H9 (cell line): ENCODE measurements at regions not wholly inside any gene's neighbourhood (a gene's known extent, or its start where the extent isn't known, plus 50 kb on each side); places are given as distances from the start of the nearest gene placed in this dataset.

Source experiments
- DNase-seq: peaks from one replicate; pipeline ENCODE4 v3.0.0-alpha.2; 2017
- H2AFZ ChIP-seq: one replicate; pipeline ENCODE4 v1.6.1; 2013; ENCODE audit warnings: mild to moderate bottlenecking, low read length, control low read depth, moderate library complexity
- H2AK5ac ChIP-seq: 2 replicates; pipeline ENCODE4 v1.6.1; 2013; ENCODE audit warnings: low read length, control low read depth, mixed read lengths; ENCODE audit not compliant: insufficient read length
- H2BK120ac ChIP-seq: one replicate; pipeline ENCODE4 v1.6.1; 2013; ENCODE audit warnings: low read depth, mild to moderate bottlenecking, low read length, control low read depth, inconsistent platforms; ENCODE audit not compliant: poor library complexity, severe bottlenecking
- H2BK12ac ChIP-seq: 2 replicates; pipeline ENCODE4 v1.6.1; 2013; ENCODE audit warnings: low read length, control low read depth, mixed read lengths, low read depth; ENCODE audit not compliant: insufficient read length
- H2BK15ac ChIP-seq: 2 replicates; pipeline ENCODE4 v1.6.1; 2013; ENCODE audit warnings: low read depth, low read length, control low read depth
- H2BK20ac ChIP-seq: one replicate; pipeline ENCODE4 v1.6.1; 2013; ENCODE audit warnings: low read depth, mild to moderate bottlenecking, low read length, control low read depth, inconsistent platforms; ENCODE audit not compliant: poor library complexity, severe bottlenecking
- H2BK5ac ChIP-seq: 2 replicates; pipeline ENCODE4 v1.6.1; 2013; ENCODE audit warnings: low read length, control low read depth, mixed read lengths; ENCODE audit not compliant: insufficient read length
- H3K14ac ChIP-seq: 2 replicates; pipeline ENCODE4 v1.6.1; 2013; ENCODE audit warnings: low read length, control low read depth; ENCODE audit not compliant: insufficient read depth
- H3K18ac ChIP-seq: 2 replicates; pipeline ENCODE4 v1.6.1; 2013; ENCODE audit warnings: low read depth, mild to moderate bottlenecking, mixed read lengths, low read length, control low read depth; ENCODE audit not compliant: insufficient read length
- H3K23ac ChIP-seq: 2 replicates; pipeline ENCODE4 v1.6.1; 2013; ENCODE audit warnings: low read length, control low read depth, mixed read lengths, low read depth; ENCODE audit not compliant: insufficient read length
- H3K23me2 ChIP-seq: 2 replicates; pipeline ENCODE4 v1.6.1; 2013; ENCODE audit warnings: low read depth, mild to moderate bottlenecking, mixed read lengths, low read length, control low read depth; ENCODE audit not compliant: insufficient read length, poor library complexity, severe bottlenecking
- H3K27ac ChIP-seq: 2 replicates; pipeline ENCODE4 v1.5.1; 2013; ENCODE audit warnings: low read length, control low read depth, mixed read lengths, low read depth; ENCODE audit not compliant: insufficient read length
- H3K27me3 ChIP-seq: 2 replicates; pipeline ENCODE4 v1.6.1; 2013; ENCODE audit warnings: low read length, control low read depth, inconsistent platforms; ENCODE audit not compliant: insufficient read depth
- H3K4ac ChIP-seq: 2 replicates; pipeline ENCODE4 v1.6.1; 2013; ENCODE audit warnings: low read depth, mild to moderate bottlenecking, control low read depth, inconsistent platforms, low read length, moderate library complexity
- H3K4me1 ChIP-seq: 2 replicates; pipeline ENCODE4 v1.6.1; 2013; ENCODE audit warnings: low read length, control low read depth, inconsistent platforms; ENCODE audit not compliant: insufficient read depth
- H3K4me2 ChIP-seq: 2 replicates; pipeline ENCODE4 v1.6.1; 2013; ENCODE audit warnings: low read length, control low read depth, mixed read lengths; ENCODE audit not compliant: insufficient read length, insufficient read depth
- H3K56ac ChIP-seq: 2 replicates; pipeline ENCODE4 v1.6.1; 2013; ENCODE audit warnings: low read depth, mild to moderate bottlenecking, mixed read lengths, low read length, control low read depth; ENCODE audit not compliant: insufficient read length
- H3K79me1 ChIP-seq: 2 replicates; pipeline ENCODE4 v1.6.1; 2013; ENCODE audit warnings: low read depth, mild to moderate bottlenecking, moderate library complexity, low read length, control low read depth, inconsistent platforms; ENCODE audit not compliant: insufficient read depth, poor library complexity, severe bottlenecking
- H3K79me2 ChIP-seq: 2 replicates; pipeline ENCODE4 v1.6.1; 2013; ENCODE audit warnings: low read length, control low read depth, inconsistent platforms; ENCODE audit not compliant: insufficient read depth
- H3K9ac ChIP-seq: 2 replicates; pipeline ENCODE4 v1.6.1; 2013; ENCODE audit warnings: low read length, control low read depth, mixed read lengths; ENCODE audit not compliant: insufficient read length; ENCODE audit errors: extremely low read depth
- H3K9me3 ChIP-seq: one replicate; pipeline ENCODE4 v1.6.1; 2013; ENCODE audit warnings: low read depth, low read length, inconsistent platforms; ENCODE audit not compliant: control insufficient read depth
- H3T11ph ChIP-seq: one replicate; pipeline ENCODE4 v1.6.1; 2013; ENCODE audit warnings: mild to moderate bottlenecking, low read length, control low read depth, inconsistent platforms
- H4K20me1 ChIP-seq: one replicate; pipeline ENCODE4 v1.6.1; 2013; ENCODE audit not compliant: control insufficient read depth, insufficient read length, insufficient read depth
- H4K5ac ChIP-seq: 2 replicates; pipeline ENCODE4 v1.6.1; 2013; ENCODE audit warnings: low read depth, mild to moderate bottlenecking, mixed read lengths, low read length, control low read depth; ENCODE audit not compliant: insufficient read length
- H4K8ac ChIP-seq: replicated peaks from 2 replicates; pipeline ENCODE4 v1.6.1; 2013; ENCODE audit warnings: low read length, control low read depth, mixed read lengths, low read depth; ENCODE audit not compliant: insufficient read length
- H4K91ac ChIP-seq: 2 replicates; pipeline ENCODE4 v1.6.1; 2013; ENCODE audit warnings: low read depth, mild to moderate bottlenecking, moderate library complexity, mixed read lengths, low read length, control low read depth; ENCODE audit not compliant: insufficient read length
- H3K27ac Mint-ChIP-seq, 3 experiments: 2 replicates in 2 of 3; 3 replicates in 1 of 3; pipeline ENCODE4 v1.8.0; 2020 to 2021; ENCODE audit warnings: mixed read lengths in 3 of 3, mild to moderate bottlenecking in 1 of 3, moderate library complexity in 1 of 3
- H3K27me3 Mint-ChIP-seq: 2 replicates; pipeline ENCODE4 v1.8.0; 2021; ENCODE audit warnings: low read depth, mild to moderate bottlenecking, moderate library complexity, mixed read lengths
- H3K36me3 Mint-ChIP-seq, 3 experiments: 2 replicates in 2 of 3; 3 replicates in 1 of 3; pipeline ENCODE4 v1.8.0; 2020 to 2021; ENCODE audit warnings: low read depth in 3 of 3, mixed read lengths in 3 of 3; ENCODE audit not compliant: insufficient read depth in 1 of 3
- H3K4me1 Mint-ChIP-seq, 2 experiments: 2 replicates each; pipeline ENCODE4 v1.8.0; 2020; ENCODE audit warnings: mixed read lengths in 2 of 2
- H3K4me3 Mint-ChIP-seq, 2 experiments: 2 replicates in 1 of 2; 3 replicates in 1 of 2; pipeline ENCODE4 v1.8.0; 2020 to 2021; ENCODE audit warnings: mild to moderate bottlenecking in 2 of 2, mixed read lengths in 2 of 2, moderate library complexity in 1 of 2
- H3K9me3 Mint-ChIP-seq, 2 experiments: 2 replicates in 1 of 2; 3 replicates in 1 of 2; pipeline ENCODE4 v1.8.0; 2020; ENCODE audit warnings: mild to moderate bottlenecking in 2 of 2, mixed read lengths in 2 of 2, moderate library complexity in 1 of 2
- CTCF ChIP-seq: fragments of 200-600 bp; sonication (generic); conservative IDR thresholded peaks from 3 replicates; pipeline ENCODE4 v1.8.0; 2021; ENCODE audit warnings: antibody characterized with exemption, mild to moderate bottlenecking
- WGBS: extraction: QIAGEN DNeasy Blood & Tissue Kit; methylation state at CpG from one replicate; pipeline ENCODE4 v1.1.7; 2013; ENCODE audit warnings: missing lambda C conversion rate, low lambda C conversion rate, mixed read lengths; ENCODE audit not compliant: insufficient read length; ENCODE audit errors: extremely low coverage; 5-methylcytosine and 5-hydroxymethylcytosine counted together

DNA sequence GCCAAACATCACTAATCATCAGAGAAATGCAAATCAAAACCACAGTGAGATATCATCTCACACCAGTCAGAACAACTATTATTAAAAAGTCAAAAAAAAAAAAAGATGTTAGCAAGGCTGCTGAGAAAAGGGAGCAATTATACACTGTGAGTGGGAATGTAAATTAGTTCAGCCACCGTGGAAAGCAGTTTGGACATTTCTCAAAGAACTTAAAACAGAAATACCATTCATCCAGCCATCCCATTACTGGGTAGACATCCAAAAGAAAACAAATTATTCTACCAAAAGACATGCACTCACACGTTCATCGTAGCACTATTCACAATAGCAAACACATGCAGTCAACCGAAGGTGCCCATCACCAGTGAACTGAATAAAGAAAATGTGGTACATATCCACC, 213.9 kb downstream of the TTLL2 start:
- Mint-ChIP-seq H3K4me1 (peaks cover 11 to 13% of the 10 kb centered on the region in 2 experiments), H3K27ac (no peak overlapping the region), H3K4me3 (no peak overlapping the region), H3K9me3 (peaks cover 27 to 29% of the 10 kb centered on the region in 2 experiments), H3K27me3 (peaks cover 21% of the 10 kb centered on the region), H3K36me3 (peaks cover 3 to 39% (median 5%) of the 10 kb centered on the region in 3 experiments; a peak in 6 of 7 replicates)
- H3K4me1 ChIP-seq: no peaks in the 10 kb centered on the region; the same call in 1 of the 2 replicates
- no peak overlapping the region for H2AFZ ChIP-seq
- no peaks in the 10 kb centered on the region for H3K27me3 ChIP-seq
- no peak for DNase-seq
- no peak for TF ChIP-seq CTCF
- no peaks in the 10 kb centered on the region for H3K79me2 ChIP-seq
- no peak overlapping the region for H2BK15ac ChIP-seq
- no peaks in the 10 kb centered on the region for H3K9me3 ChIP-seq
- no peak overlapping the region for H3T11ph ChIP-seq
- H3K27ac ChIP-seq: no peak overlapping the region
- no peak overlapping the region for H3K56ac ChIP-seq
- H2BK12ac ChIP-seq: no peak overlapping the region
- H2BK20ac ChIP-seq: no peak overlapping the region
- no peak overlapping the region for H3K9ac ChIP-seq
- H4K5ac ChIP-seq: no peak overlapping the region
- no peak overlapping the region for H2BK120ac ChIP-seq
- H4K91ac ChIP-seq: no peak overlapping the region
- H3K14ac ChIP-seq: no peak overlapping the region
- no CpG with 5 or more reads among the region's 4 CpGs for WGBS
- no peak overlapping the region for H3K4ac ChIP-seq
- no peaks in the 10 kb centered on the region for H3K79me1 ChIP-seq
- no peak overlapping the region for H2BK5ac ChIP-seq
- no peak overlapping the region for H4K8ac ChIP-seq
- H3K23me2 ChIP-seq: no peaks in the 10 kb centered on the region
- H3K18ac ChIP-seq: no peak overlapping the region
- H3K4me2 ChIP-seq: no peak overlapping the region
- no peak overlapping the region for H2AK5ac ChIP-seq
- H4K20me1 ChIP-seq: no peaks in the 10 kb centered on the region
- no peak overlapping the region for H3K23ac ChIP-seq
